ENCODE measurements at regions not wholly inside any gene's neighbourhood (a gene's known extent, or its start where the extent isn't known, plus 50 kb on each side); places are given as distances from the start of the nearest gene placed in this dataset.
A peak's percentile ranks its signal among the peaks of the same experiment; 100 is the strongest.

GRCh38 chr18:25704071-25704470, 352.1 kb upstream of the ZNF521 start:
- H3K4me3 ChIP-seq = no peak overlapping the region
- H4K20me1 ChIP-seq (replicated peaks; ENCODE audit: insufficient read depth) = no peaks in the 10 kb centered on the region
- H3K9me2 ChIP-seq (ENCODE audit: insufficient read depth) = peaks cover 8% of the 10 kb centered on the region; the same call in 1 of the 2 replicates
- H3K27ac Mint-ChIP-seq = no peak overlapping the region
- ATAC-seq (no peak), DNase-seq (ENCODE audit: low spot score) (no peak)
- H3K4me2 ChIP-seq = no peak overlapping the region
- no peaks in the 10 kb centered on the region for H3K27me3 ChIP-seq (ENCODE audit: insufficient read depth)
- H3K79me2 ChIP-seq (replicated peaks; ENCODE audit: insufficient read depth) = no peaks in the 10 kb centered on the region
- no peaks in the 10 kb centered on the region for H3K4me1 ChIP-seq (ENCODE audit: insufficient read depth)
- no peaks in the 10 kb centered on the region for H3K9me3 Mint-ChIP-seq
- TF ChIP-seq ZNF331 (CRISPR knock-in tag; IDR thresholded peaks at IDR 0.05; ENCODE audit: low read depth) (no peak), JUNB (IDR thresholded peaks at IDR 0.05; ENCODE audit: unreplicated experiment) (no peak), ETS1 (IDR thresholded peaks at IDR 0.05) (no peak), STAT1 (IDR thresholded peaks at IDR 0.05; ENCODE audit: unreplicated experiment) (no peak), REST (IDR thresholded peaks at IDR 0.05; ENCODE audit: unreplicated experiment) (no peak), POLR2AphosphoS5 (IDR thresholded peaks at IDR 0.05; ENCODE audit: low read depth) (no peak), ZNF114 (CRISPR knock-in tag; IDR thresholded peaks at IDR 0.05) (no peak), ZNF462 (CRISPR knock-in tag; IDR thresholded peaks at IDR 0.05) (no peak), EZH2phosphoT487 (IDR thresholded peaks at IDR 0.05; ENCODE audit: unreplicated experiment) (no peak), CTCF (conservative IDR thresholded peaks at IDR 0.05; ENCODE audit: low read depth in 2 of 2) (no peak), EZH2 (IDR thresholded peaks at IDR 0.05; ENCODE audit: low read depth, unreplicated experiment) (no peak), CREB1 (CRISPR knock-in tag; IDR thresholded peaks at IDR 0.05; ENCODE audit: low read depth) (no peak), NANOG (IDR thresholded peaks at IDR 0.05; ENCODE audit: borderline replicate concordance) (no peak)
- no peak overlapping the region for H3K27ac ChIP-seq (ENCODE audit: low read depth)
- H3F3A ChIP-seq (replicated peaks; ENCODE audit: low read depth) = no peaks in the 10 kb centered on the region
- H3K4me3 Mint-ChIP-seq = no peak overlapping the region
- H2AFZ ChIP-seq = peak overlapping the region; percentile 87
- H3K36me3 ChIP-seq (ENCODE audit: insufficient read depth) = no peaks in the 10 kb centered on the region
- H3K36me3 Mint-ChIP-seq (ENCODE audit: low read depth) = no peaks in the 10 kb centered on the region
- H3K27me3 Mint-ChIP-seq (ENCODE audit: insufficient read depth, low read depth, poor library complexity) = no peaks in the 10 kb centered on the region
- peaks cover 8% of the 10 kb centered on the region for H3K4me1 Mint-ChIP-seq

Measured in GM23338 (cell line).